Colonic mucosa (tissue), 4 donors: ENCODE measurements at regions not wholly inside any gene's neighbourhood (a gene's known extent, or its start where the extent isn't known, plus 50 kb on each side); places are given as distances from the start of the nearest gene placed in this dataset.

ENCODE experiments used
- DNase-seq: peaks from one replicate; pipeline ENCODE4 v3.0.0-alpha.2; 2020
- H3K27ac ChIP-seq: fragments of 200-600 bp; one replicate; pipeline ENCODE4 v1.8.0; 2021
- H3K27me3 ChIP-seq: fragments of 200-600 bp; one replicate; pipeline ENCODE4 v1.8.0; 2021
- H3K36me3 ChIP-seq: fragments of 200-600 bp; one replicate; pipeline ENCODE4 v1.8.0; 2021
- H3K4me1 ChIP-seq: fragments of 200-600 bp; one replicate; pipeline ENCODE4 v1.8.0; 2021; ENCODE audit warnings: mild to moderate bottlenecking
- H3K4me3 ChIP-seq: fragments of 200-600 bp; one replicate; pipeline ENCODE4 v1.8.0; 2021
- H3K9ac ChIP-seq, 2 donors: one replicate each; pipeline ENCODE4 v1.7.0; 2013; ENCODE audit warnings: control low read depth in 2 of 2, low read depth in 2 of 2, low read length in 2 of 2
- H3K9me3 ChIP-seq: fragments of 200-600 bp; one replicate; pipeline ENCODE4 v1.8.0; 2021
- CTCF ChIP-seq: fragments of 200-600 bp; IDR thresholded peaks from one replicate; pipeline ENCODE4 v1.8.0; 2022; ENCODE audit warnings: antibody characterized with exemption, mild to moderate bottlenecking
- intact Hi-C: fragments of 100-400 bp; cut with DNase I; formaldehyde crosslinking; loops from one replicate; pipeline ENCODE4 v1.14.1; 2022
- donor health status: healthy.
- donor health status: DM: no; HTN: no; CAD: no.
- donor health status: DM: no; HTN: no; CAD: no.

GRCh38 chr14:66380143-66380542 is 106.0 kb upstream of the CCDC196 start:
- no peaks in the 10 kb centered on the region for H3K36me3 ChIP-seq
- H3K27ac ChIP-seq, result no peak overlapping the region
- H3K4me1 ChIP-seq, result no peaks in the 10 kb centered on the region
- H3K9me3 ChIP-seq, result no peaks in the 10 kb centered on the region
- no peak overlapping the region for H3K9ac ChIP-seq
- intact Hi-C loops, result no loop called here
- TF ChIP-seq CTCF, result no peak
- H3K4me3 ChIP-seq, result no peak overlapping the region
- H3K27me3 ChIP-seq, result no peaks in the 10 kb centered on the region
- no peak for DNase-seq

GRCh38 chr14:66381755-66382154 is 104.4 kb upstream of the CCDC196 start:
- no peak overlapping the region for H3K4me3 ChIP-seq
- DNase-seq, result no peak
- no peaks in the 10 kb centered on the region for H3K27me3 ChIP-seq
- H3K4me1 ChIP-seq, result no peaks in the 10 kb centered on the region
- no peaks in the 10 kb centered on the region for H3K9me3 ChIP-seq
- no peak overlapping the region for H3K9ac ChIP-seq
- no peak for TF ChIP-seq CTCF
- no peaks in the 10 kb centered on the region for H3K36me3 ChIP-seq
- H3K27ac ChIP-seq, result no peak overlapping the region
- intact Hi-C loops, result no loop called here

- H3K27me3 ChIP-seq, result no peaks in the 10 kb centered on the region
- no peak for DNase-seq
- no peaks in the 10 kb centered on the region for H3K36me3 ChIP-seq
- no peak overlapping the region for H3K9ac ChIP-seq
- H3K4me1 ChIP-seq, result no peaks in the 10 kb centered on the region
- no peak for TF ChIP-seq CTCF
- no peak overlapping the region for H3K27ac ChIP-seq
- intact Hi-C loops, result no loop called here
- no peak overlapping the region for H3K4me3 ChIP-seq
- no peaks in the 10 kb centered on the region for H3K9me3 ChIP-seq
These were observed 102.9 kb upstream of the CCDC196 start for GRCh38 chr14:66383257-66383656.

GRCh38 chr14:66383771-66384170 is 102.4 kb upstream of the CCDC196 start:
- no peaks in the 10 kb centered on the region for H3K36me3 ChIP-seq
- H3K4me1 ChIP-seq, result no peaks in the 10 kb centered on the region
- TF ChIP-seq CTCF, result no peak

GRCh38 chr14:66388516-66388915 is 97.7 kb upstream of the CCDC196 start:
- Histone ChIP-seq H3K9me3 (no peaks in the 10 kb centered on the region), H3K27ac (no peak overlapping the region), H3K36me3 (no peaks in the 10 kb centered on the region), H3K27me3 (no peaks in the 10 kb centered on the region), H3K9ac (no peak overlapping the region), H3K4me1 (no peaks in the 10 kb centered on the region), H3K4me3 (no peak overlapping the region)
- no peak for TF ChIP-seq CTCF
- no peak for DNase-seq
- intact Hi-C loops, result no loop called here

More at GRCh38 chr14:66383771-66384170, 102.4 kb upstream of the CCDC196 start:
- Histone ChIP-seq H3K27me3 (no peaks in the 10 kb centered on the region), H3K9ac (no peak overlapping the region), H3K4me3 (no peak overlapping the region), H3K9me3 (no peaks in the 10 kb centered on the region), H3K27ac (no peak overlapping the region)
- DNase-seq, result no peak
- intact Hi-C loops, result no loop called here

- Histone ChIP-seq H3K4me3 (no peak overlapping the region), H3K4me1 (no peaks in the 10 kb centered on the region), H3K9me3 (no peaks in the 10 kb centered on the region), H3K36me3 (no peaks in the 10 kb centered on the region), H3K9ac (no peak overlapping the region), H3K27ac (no peak overlapping the region), H3K27me3 (no peaks in the 10 kb centered on the region)
- no peak for TF ChIP-seq CTCF
- DNase-seq, result no peak
- intact Hi-C loops, result no loop called here
These were observed 96.7 kb upstream of the CCDC196 start for GRCh38 chr14:66389481-66389880.
